Activated CD4-positive, alpha-beta T cell treated with anti-CD3 and anti-CD28 coated beads, Interleukin-2, amount 10 ng/mL, durations not matched to agents 7 days and 5 days (primary cell): ENCODE measurements at regions not wholly inside any gene's neighbourhood (a gene's known extent, or its start where the extent isn't known, plus 50 kb on each side); places are given as distances from the start of the nearest gene placed in this dataset.
"Not testable (repeated sequence)": the region's sequence is repeated elsewhere in the genome, so short reads cannot be mapped to it uniquely, and the experiment has no call there.

ENCODE experiments used
- CTCF ChIA-PET: fragments of 350-600 bp; sonication (Branson Sonifier 250); formaldehyde crosslinking; loops from one replicate; lab custom pipeline; 2021; ENCODE audit warnings: antibody characterized with exemption; lab: Charles Lee
- POLR2A ChIA-PET: fragments of 350-600 bp; sonication (Branson Sonifier 250); formaldehyde crosslinking; loops from one replicate; lab custom pipeline; 2021; ENCODE audit warnings: antibody characterized with exemption; lab: Charles Lee
- DNase-seq: peaks from one replicate; pipeline ENCODE4 v3.0.0-alpha.2; 2020
- H3K27ac Mint-ChIP-seq: one replicate; pipeline ENCODE4 v1.8.0; 2021; ENCODE audit warnings: mild to moderate bottlenecking, moderate library complexity, mixed read lengths
- H3K27me3 Mint-ChIP-seq: one replicate; pipeline ENCODE4 v1.8.0; 2021; ENCODE audit warnings: mixed read lengths
- H3K36me3 Mint-ChIP-seq: one replicate; pipeline ENCODE4 v1.8.0; 2021; ENCODE audit warnings: low read depth, mixed read lengths
- H3K4me1 Mint-ChIP-seq: one replicate; pipeline ENCODE4 v1.8.0; 2021; ENCODE audit warnings: mixed read lengths
- H3K4me3 Mint-ChIP-seq: one replicate; pipeline ENCODE4 v1.8.0; 2021; ENCODE audit warnings: mild to moderate bottlenecking, moderate library complexity, mixed read lengths
- H3K9me3 Mint-ChIP-seq: one replicate; pipeline ENCODE4 v1.8.0; 2021; ENCODE audit warnings: mixed read lengths

DNA sequence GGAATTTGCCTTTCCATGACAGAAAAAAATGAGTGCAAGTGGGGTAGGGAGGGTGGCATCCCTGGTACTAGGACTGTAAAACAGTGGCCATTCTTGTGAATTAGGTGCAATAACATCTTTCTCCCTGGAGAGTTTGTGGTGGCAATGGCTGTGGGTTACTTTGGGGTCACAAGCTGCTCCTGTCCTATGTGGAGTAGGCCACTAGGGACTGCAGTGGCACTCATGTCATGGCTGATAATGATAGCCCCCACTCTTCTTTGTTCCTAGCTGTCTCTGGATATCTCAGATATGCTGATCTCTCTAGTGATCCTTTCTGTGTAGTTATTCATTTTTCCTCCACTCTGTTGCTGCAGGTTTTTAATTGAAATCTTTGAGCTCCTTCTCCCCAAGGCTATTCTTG is 270.5 kb upstream of the CHORDC1 start:
- ChIA-PET CTCF (no interaction called here), POLR2A (no interaction called here)
- no peak for DNase-seq
- H3K4me3 Mint-ChIP-seq = no peak overlapping the region
- no peaks in the 10 kb centered on the region for H3K4me1 Mint-ChIP-seq
- no peak overlapping the region for H3K27ac Mint-ChIP-seq
- H3K9me3 Mint-ChIP-seq = peaks cover 10% of the 10 kb centered on the region
- no peaks in the 10 kb centered on the region for H3K36me3 Mint-ChIP-seq
- H3K27me3 Mint-ChIP-seq = no peaks in the 10 kb centered on the region

DNA sequence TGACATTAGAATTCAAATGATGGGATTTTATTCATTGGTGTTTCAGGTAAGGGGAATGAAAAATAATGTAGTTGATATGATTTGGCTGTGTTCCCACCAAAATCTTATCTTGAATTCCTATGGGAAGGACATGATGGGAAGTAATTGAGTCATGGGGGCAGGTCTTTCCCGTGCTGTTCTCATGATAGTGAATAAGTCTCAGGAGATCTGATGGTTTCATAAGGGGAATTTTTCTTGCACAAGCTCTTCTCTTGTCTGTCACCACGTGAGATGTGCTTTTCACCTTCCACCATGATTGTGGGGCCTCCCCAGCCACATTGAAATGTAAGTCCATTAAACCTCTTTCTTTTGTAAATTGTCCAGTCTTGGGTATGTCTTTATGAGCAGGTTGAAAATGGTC is 268.6 kb upstream of the CHORDC1 start:
- H3K4me1 Mint-ChIP-seq = no peaks in the 10 kb centered on the region
- no peak overlapping the region for H3K4me3 Mint-ChIP-seq
- no peak overlapping the region for H3K27ac Mint-ChIP-seq
- no peaks in the 10 kb centered on the region for H3K36me3 Mint-ChIP-seq
- ChIA-PET POLR2A (no interaction called here), CTCF (no interaction called here)
- H3K27me3 Mint-ChIP-seq = no peaks in the 10 kb centered on the region
- H3K9me3 Mint-ChIP-seq = peaks cover 1% of the 10 kb centered on the region
- DNase-seq = no peak

- ChIA-PET POLR2A (no interaction called here), CTCF (no interaction called here)
- H3K4me3 Mint-ChIP-seq = no peak overlapping the region
- H3K36me3 Mint-ChIP-seq = no peaks in the 10 kb centered on the region
- no peak overlapping the region for H3K27ac Mint-ChIP-seq
- peaks cover 2% of the 10 kb centered on the region for H3K9me3 Mint-ChIP-seq
- DNase-seq = peak; percentile 20
- no peaks in the 10 kb centered on the region for H3K4me1 Mint-ChIP-seq
- H3K27me3 Mint-ChIP-seq = no peaks in the 10 kb centered on the region
These were observed 253.7 kb upstream of the CHORDC1 start for GRCh38 chr11:90476442-90477007.

DNA sequence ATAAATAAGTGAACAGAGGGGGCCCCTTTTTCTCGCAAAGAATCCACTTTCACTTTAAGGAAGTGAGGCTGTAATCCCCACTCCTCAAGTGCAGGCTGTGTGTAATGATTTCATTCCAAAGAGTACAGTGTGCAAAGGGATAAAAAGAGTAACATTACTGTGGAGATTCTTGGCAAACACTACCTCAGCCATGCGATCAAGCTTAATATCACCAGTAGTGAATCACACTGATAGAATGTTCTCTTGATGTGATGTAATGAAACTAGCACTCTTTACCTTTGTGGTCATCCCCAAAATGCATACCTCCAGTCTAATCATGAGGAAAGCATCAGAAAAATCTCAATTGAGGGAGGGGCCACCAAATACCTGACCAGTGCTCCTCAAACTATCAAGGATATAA is 246.1 kb upstream of the CHORDC1 start:
- CTCF ChIA-PET = no interaction called here
- Mint-ChIP-seq H3K9me3 (no peaks in the 10 kb centered on the region), H3K36me3 (no peaks in the 10 kb centered on the region), H3K27me3 (no peaks in the 10 kb centered on the region), H3K4me3 (no peak overlapping the region), H3K4me1 (no peaks in the 10 kb centered on the region), H3K27ac (no peak overlapping the region)
- no peak for DNase-seq
- POLR2A ChIA-PET = no interaction called here

DNA sequence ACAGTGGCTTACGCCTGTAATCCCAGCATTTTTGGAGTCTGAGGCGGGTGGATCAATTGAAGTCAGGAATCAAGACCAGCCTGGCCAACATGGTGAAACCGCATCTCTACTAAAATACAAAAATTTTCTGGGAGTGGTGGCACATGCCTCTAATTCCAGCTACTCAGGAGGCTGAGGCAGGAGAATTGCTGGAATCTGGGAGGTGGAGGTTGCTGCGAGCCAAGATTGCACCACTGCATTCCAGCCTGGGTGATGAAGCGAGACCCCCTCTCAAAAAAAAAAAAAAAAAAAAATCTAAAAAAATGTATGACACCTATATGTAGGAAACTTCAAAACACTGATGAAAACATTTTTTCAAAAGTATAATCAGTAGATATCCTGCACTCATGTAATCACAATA is 242.7 kb upstream of the CHORDC1 start:
- no peaks in the 10 kb centered on the region for H3K36me3 Mint-ChIP-seq
- H3K4me3 Mint-ChIP-seq = no peak overlapping the region
- H3K27ac Mint-ChIP-seq = no peak overlapping the region
- H3K27me3 Mint-ChIP-seq = no peaks in the 10 kb centered on the region
- no peak for DNase-seq
- no peaks in the 10 kb centered on the region for H3K9me3 Mint-ChIP-seq
- POLR2A ChIA-PET = no interaction called here
- CTCF ChIA-PET = interaction anchor here (0.6 to 1.1 kb wide), 2 partner anchors 10 to 183 kb away, joined by 3 read pairs; no protein-coding TSS in a partner anchor
- no peaks in the 10 kb centered on the region for H3K4me1 Mint-ChIP-seq

GRCh38 chr11:90455347-90455920 is 232.6 kb upstream of the CHORDC1 start:
- POLR2A ChIA-PET, CTCF ChIA-PET, H3K4me1 Mint-ChIP-seq, DNase-seq, H3K36me3 Mint-ChIP-seq, H3K4me3 Mint-ChIP-seq, H3K27ac Mint-ChIP-seq, H3K9me3 Mint-ChIP-seq, H3K27me3 Mint-ChIP-seq: not testable (repeated sequence)

DNA sequence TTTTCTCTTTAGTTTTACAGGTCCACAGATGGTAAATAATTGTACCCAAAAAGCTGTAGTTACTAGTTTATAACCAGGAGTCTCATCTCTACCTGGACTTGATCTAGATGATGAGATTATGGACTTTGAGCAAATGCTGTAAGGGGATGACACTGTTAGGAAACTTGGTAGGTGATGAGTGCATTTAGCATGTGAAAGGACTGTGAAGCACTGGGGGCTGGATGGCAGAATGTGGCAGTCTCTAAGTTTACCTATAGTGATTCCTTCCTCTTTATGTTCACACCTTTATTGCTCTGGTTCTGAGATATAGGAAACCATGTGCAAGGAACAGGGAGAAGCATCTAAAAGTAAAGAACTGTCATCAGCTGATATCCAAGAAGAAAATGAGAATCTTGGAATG is 230.7 kb upstream of the CHORDC1 start:
- H3K36me3 Mint-ChIP-seq = no peaks in the 10 kb centered on the region
- no peaks in the 10 kb centered on the region for H3K9me3 Mint-ChIP-seq
- H3K4me1 Mint-ChIP-seq = no peaks in the 10 kb centered on the region
- H3K27me3 Mint-ChIP-seq = no peaks in the 10 kb centered on the region
- ChIA-PET POLR2A (no interaction called here), CTCF (no interaction called here)
- DNase-seq = no peak
- no peak overlapping the region for H3K27ac Mint-ChIP-seq
- no peak overlapping the region for H3K4me3 Mint-ChIP-seq

DNA sequence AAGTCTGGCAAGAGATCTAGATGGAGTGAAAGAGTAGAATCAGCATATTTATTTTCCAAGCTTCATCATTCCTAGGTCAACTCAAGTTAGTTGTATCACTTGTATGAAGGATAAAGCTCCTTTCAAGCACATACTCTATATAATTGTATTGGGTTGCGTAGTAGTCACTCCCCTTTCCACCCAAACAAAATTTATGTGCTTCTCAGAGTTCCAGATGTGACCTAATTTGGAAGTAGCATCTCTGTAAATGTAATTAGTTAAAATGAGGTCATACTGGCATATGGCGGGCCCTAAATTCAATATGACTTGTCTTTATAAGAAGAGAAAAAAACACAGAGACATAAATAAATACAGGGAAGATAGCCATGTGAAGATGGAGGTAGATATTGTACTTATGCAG is 226.8 kb upstream of the CHORDC1 start:
- ChIA-PET CTCF (no interaction called here), POLR2A (no interaction called here)
- no peak for DNase-seq
- Mint-ChIP-seq H3K4me3 (no peak overlapping the region), H3K27me3 (no peaks in the 10 kb centered on the region), H3K9me3 (no peaks in the 10 kb centered on the region), H3K27ac (no peak overlapping the region), H3K4me1 (no peaks in the 10 kb centered on the region), H3K36me3 (no peaks in the 10 kb centered on the region)

- no peaks in the 10 kb centered on the region for H3K27me3 Mint-ChIP-seq
These were observed 225.4 kb upstream of the CHORDC1 start for GRCh38 chr11:90448256-90448655.

GRCh38 chr11:90447618-90448017 is 224.8 kb upstream of the CHORDC1 start:
- no peaks in the 10 kb centered on the region for H3K9me3 Mint-ChIP-seq
- POLR2A ChIA-PET = no interaction called here
- H3K27me3 Mint-ChIP-seq = no peaks in the 10 kb centered on the region
- H3K27ac Mint-ChIP-seq = no peak overlapping the region
- no peak for DNase-seq
- H3K4me1 Mint-ChIP-seq = no peaks in the 10 kb centered on the region
- H3K36me3 Mint-ChIP-seq = no peaks in the 10 kb centered on the region
- H3K4me3 Mint-ChIP-seq = no peak overlapping the region
- CTCF ChIA-PET = no interaction called here

More at GRCh38 chr11:90448256-90448655, 225.4 kb upstream of the CHORDC1 start:
- Mint-ChIP-seq H3K27ac (no peak overlapping the region), H3K9me3 (no peaks in the 10 kb centered on the region), H3K36me3 (no peaks in the 10 kb centered on the region), H3K4me3 (no peak overlapping the region), H3K4me1 (no peaks in the 10 kb centered on the region)
- ChIA-PET CTCF (no interaction called here), POLR2A (no interaction called here)
- DNase-seq = no peak

DNA sequence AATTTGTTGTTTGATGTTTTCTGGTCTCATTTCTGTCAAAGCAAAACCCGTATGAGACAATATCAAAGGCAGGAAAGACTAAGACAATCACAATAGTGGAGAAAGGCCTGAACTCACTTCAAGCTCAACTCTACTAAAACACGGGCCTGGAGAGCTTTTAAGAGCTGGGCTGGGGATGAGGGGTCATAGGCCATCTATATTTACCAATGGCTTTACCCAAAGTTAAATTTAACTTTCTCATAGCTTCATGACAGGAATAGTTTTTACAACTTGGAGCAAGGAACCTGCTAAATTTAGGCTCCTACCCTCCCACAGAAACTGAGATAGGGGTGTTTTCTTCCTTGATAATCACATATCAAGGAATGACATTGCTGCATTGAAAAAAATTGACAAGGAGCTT is 223.4 kb upstream of the CHORDC1 start:
- POLR2A ChIA-PET = no interaction called here
- CTCF ChIA-PET = no interaction called here
- no peaks in the 10 kb centered on the region for H3K4me1 Mint-ChIP-seq

GRCh38 chr11:90438069-90438468 is 215.2 kb upstream of the CHORDC1 start:
- no peak for DNase-seq
- ChIA-PET CTCF (no interaction called here), POLR2A (no interaction called here)
- no peaks in the 10 kb centered on the region for H3K36me3 Mint-ChIP-seq
- no peak overlapping the region for H3K4me3 Mint-ChIP-seq
- no peaks in the 10 kb centered on the region for H3K27me3 Mint-ChIP-seq
- H3K9me3 Mint-ChIP-seq = no peaks in the 10 kb centered on the region
- no peaks in the 10 kb centered on the region for H3K4me1 Mint-ChIP-seq
- H3K27ac Mint-ChIP-seq = no peak overlapping the region

More for the DNA sequence above, 223.4 kb upstream of the CHORDC1 start:
- Mint-ChIP-seq H3K4me3 (no peak overlapping the region), H3K27ac (no peak overlapping the region), H3K27me3 (no peaks in the 10 kb centered on the region), H3K9me3 (no peaks in the 10 kb centered on the region), H3K36me3 (no peaks in the 10 kb centered on the region)
- no peak for DNase-seq

DNA sequence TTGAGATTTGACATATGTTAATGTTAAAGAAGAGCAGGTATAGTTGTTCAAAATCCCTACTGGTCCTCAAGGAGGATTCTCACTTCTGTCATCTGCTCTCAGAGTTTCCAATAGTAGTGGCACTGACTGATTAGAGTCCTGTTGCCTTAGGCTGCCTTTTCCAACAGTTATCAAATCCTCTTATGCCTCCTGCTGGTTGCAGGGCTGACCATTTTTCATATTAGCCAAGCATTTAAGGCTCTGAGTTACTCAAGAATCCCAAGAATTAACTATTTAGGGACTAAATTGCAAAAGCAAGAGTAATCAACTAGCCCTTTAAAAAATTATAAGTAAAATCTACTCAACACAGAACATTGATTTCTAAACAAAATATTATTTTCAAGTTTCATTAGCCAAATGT is 212.0 kb upstream of the CHORDC1 start:
- H3K4me1 Mint-ChIP-seq = no peaks in the 10 kb centered on the region
- no peak overlapping the region for H3K4me3 Mint-ChIP-seq
- peaks cover 2% of the 10 kb centered on the region for H3K27me3 Mint-ChIP-seq
- H3K27ac Mint-ChIP-seq = no peak overlapping the region
- CTCF ChIA-PET = no interaction called here
- POLR2A ChIA-PET = no interaction called here
- DNase-seq = no peak
- H3K36me3 Mint-ChIP-seq = no peaks in the 10 kb centered on the region
- no peaks in the 10 kb centered on the region for H3K9me3 Mint-ChIP-seq

DNA sequence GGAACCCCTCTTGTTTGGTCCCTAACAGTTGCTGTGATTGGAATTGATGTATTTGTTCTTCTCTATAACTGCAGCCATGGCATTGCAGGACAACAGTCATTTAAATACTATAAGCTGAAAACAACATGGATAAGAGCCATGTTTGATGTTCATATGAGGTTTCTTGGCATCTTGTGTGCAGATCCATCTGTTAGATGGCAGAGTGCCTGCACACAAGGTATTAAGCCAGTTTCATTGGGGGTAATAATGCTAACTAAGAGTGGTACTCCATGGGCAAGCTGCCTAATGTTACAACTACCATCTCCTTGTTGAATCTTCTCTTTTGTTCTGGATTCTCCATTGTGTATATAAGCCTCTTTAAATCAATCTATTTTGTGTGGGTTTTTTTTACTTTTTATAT is 206.0 kb upstream of the CHORDC1 start:
- no peaks in the 10 kb centered on the region for H3K9me3 Mint-ChIP-seq
- ChIA-PET POLR2A (no interaction called here), CTCF (no interaction called here)
- H3K4me1 Mint-ChIP-seq = no peaks in the 10 kb centered on the region
- no peak overlapping the region for H3K27ac Mint-ChIP-seq
- H3K4me3 Mint-ChIP-seq = no peak overlapping the region
- no peak for DNase-seq
- H3K27me3 Mint-ChIP-seq = peaks cover 2% of the 10 kb centered on the region
- no peaks in the 10 kb centered on the region for H3K36me3 Mint-ChIP-seq
